Endometrium (tissue), 2 donors: ENCODE measurements at regions not wholly inside any gene's neighbourhood (a gene's known extent, or its start where the extent isn't known, plus 50 kb on each side); places are given as distances from the start of the nearest gene placed in this dataset.
"Not testable (repeated sequence)": the region's sequence is repeated elsewhere in the genome, so short reads cannot be mapped to it uniquely, and the experiment has no call there.

ENCODE experiments used
- FAIRE-seq: peaks from 2 replicates; lab custom pipeline; 2012; peaks lifted over from hg19 to GRCh38; lab: Jason Lieb, UNC
- donor health status: control.
- donor health status: control.

DNA sequence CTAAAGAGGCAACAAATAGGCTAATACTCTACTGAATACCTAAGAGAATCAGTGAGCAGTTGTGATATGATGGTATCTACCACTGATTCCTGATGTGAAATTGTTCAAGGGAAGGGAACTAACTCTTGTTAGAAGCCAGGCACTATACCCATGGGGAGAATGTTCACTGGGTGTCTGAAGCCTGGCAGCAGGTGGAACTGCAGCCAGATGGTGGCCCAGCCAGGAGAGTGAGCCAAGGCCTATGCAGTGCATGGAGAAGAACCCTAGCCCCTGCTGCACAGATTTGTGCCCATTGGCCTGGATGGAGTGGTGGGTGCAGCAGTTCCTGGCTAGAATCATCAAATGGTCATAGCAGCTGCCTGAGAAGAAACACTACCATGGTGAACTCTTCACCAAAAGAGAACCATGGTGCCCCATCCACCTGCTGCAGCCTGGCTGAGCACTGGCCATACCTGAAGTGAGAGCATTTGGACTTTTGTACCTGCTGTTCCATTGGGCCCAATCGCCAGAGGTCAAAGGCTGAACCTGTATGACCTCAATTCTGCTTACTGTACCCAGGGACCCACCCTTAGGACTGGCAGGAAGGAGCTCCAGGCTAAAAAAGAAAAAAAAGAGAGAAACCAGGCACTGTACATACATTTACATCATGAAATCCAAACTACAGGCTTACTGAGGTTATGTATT is 118.8 kb upstream of the IVNS1ABP start:
- FAIRE-seq, result no peak

DNA sequence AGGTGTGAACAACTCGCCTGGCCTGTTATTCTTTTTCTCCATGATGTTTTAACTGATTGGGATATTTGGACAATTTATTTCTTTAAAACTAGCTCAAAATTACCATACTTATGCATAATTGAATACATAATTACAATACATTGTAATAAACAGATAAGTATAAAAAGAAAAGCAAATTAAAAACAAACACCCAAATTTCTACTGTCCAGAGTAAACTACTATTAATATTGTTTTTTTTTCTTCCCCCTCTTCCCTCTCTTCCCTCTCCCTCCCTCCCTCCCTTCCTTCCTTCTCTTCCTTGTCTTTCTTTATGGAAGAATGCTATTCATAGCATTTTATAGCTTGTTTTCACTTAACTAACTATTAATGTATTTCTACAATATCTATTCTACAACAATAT is 117.7 kb upstream of the IVNS1ABP start:
- no peak for FAIRE-seq

DNA sequence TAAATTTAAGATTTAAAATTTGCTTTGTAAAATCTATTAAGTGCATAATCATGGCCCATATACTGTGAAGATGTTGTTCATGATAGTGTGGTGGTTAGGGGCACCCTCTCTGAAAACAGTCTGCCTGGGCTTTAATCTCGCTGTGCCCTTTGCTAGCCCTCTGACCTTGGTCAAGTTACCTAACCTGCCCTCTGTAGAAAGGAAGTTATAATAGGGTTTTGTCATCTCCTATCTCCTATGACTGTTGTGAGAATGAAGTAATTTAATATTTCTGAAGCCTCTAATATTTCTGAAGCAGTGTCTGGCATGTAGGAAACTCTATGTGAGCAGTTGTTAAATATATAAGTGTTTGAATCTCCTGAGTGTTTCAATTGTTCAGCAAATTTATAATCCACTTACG is 116.6 kb upstream of the IVNS1ABP start:
- no peak for FAIRE-seq

DNA sequence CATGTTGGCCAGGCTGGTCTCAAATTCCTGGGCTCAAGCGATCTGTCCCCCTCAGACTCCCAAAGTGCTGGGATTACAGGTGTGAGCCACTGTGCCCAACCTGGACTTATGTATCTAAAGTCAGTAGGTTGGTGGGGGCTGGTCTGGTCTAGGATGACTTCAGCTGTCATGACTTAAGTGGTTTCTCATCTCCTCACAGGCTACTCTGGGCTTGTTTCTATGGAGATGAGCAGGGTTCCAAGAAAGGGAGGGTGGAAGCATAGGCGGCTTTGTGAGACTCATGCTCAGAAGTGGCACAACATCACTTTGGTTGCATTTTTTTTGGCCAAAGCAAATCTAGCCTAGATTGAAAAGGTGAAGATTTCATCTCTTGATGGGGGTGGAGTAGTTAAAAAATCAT is 115.9 kb upstream of the IVNS1ABP start:
- no peak for FAIRE-seq

DNA sequence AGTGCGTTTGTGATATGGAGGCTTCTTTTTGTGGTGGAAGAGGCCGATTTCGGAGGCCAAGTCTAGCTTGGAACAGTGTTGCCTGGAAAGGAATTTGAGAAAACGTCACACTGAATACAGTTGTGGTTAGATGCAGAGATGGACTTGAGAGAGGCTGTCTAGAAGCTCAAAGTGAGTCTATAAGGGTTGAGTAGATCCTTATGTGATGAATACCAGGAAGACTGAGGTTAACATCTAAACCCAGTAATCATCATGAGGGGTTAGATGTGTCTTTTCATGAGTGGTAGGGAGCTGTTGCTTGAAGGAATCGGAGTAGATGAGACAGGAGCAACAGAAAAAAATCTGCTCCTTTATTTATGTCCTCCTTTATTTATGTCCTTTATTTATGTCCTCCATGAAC is 114.6 kb upstream of the IVNS1ABP start:
- no peak for FAIRE-seq

DNA sequence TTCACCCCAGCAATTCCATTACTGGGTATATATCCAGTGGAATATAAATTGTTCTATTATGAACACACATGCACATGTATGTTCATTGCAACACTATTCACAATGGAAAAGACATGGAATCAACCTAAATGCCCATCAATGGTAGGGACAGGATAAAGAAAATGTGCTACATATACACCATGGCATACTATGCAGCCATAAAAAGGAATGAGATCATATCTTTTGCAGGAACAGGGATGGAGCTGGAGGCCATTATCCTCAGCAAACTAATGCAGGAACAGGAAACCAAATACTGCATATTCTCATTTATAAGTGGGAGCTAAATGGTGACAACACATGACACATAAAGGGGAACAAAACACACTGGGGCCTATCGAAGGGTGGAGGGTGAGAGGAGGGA is 112.6 kb upstream of the IVNS1ABP start:
- not testable (repeated sequence) for FAIRE-seq

DNA sequence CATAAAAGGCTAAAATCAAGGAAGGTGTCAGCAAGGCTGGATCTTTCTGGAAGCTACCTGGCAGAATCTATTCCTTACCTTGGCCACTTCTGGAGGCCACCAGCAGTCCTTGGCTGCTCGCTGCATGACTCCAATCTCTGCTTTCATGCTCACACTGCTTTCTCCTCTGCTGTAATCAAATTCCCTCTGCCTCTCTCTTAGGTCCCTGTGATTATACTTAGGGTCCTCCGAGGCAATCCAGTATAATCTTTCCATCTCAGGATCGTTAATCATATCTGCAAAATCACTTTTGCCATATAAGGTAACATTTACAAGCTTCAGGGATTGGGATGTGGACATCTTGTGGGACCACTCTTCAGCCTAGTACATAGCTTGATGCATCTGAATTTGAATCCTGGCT is 110.7 kb upstream of the IVNS1ABP start:
- FAIRE-seq, result no peak

DNA sequence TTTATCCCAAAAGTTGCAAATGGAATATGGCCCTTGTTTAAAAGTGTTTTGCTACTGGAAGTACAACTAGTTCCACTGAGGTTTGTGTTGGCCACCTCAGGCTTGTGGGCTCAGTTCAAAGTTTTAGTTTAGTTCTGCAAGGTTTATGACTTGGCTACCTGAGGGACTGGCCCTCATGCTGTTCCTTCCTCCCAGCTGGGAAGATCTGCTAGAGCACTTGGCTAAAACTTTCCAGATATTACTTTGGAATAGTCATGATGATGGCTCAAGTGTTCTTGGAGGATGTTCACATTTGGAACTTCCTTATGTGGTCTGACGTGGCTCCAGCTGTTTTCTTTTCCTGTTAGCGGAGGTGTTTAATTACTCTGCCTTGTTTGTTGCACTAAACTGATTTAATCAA is 110.2 kb upstream of the IVNS1ABP start:
- no peak for FAIRE-seq

DNA sequence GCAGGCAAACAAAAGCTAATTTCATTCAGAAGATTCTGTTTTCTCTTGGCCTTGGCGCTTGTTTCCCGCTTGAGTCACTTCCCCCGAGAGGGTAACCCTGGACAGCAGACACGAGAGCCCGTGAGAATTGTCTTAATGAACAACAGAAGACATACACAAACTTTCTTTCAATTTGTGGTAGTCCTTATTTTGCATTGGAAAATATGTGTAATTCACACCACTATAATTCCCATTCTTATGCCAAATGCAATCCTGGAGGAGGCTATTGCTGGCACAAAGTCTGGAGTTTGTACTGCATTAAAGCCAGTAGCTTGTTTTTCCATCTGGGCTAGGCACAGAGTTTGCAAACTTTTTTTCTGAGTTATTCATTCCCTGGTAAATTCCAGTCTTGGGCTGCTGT is 109.8 kb upstream of the IVNS1ABP start:
- no peak for FAIRE-seq

DNA sequence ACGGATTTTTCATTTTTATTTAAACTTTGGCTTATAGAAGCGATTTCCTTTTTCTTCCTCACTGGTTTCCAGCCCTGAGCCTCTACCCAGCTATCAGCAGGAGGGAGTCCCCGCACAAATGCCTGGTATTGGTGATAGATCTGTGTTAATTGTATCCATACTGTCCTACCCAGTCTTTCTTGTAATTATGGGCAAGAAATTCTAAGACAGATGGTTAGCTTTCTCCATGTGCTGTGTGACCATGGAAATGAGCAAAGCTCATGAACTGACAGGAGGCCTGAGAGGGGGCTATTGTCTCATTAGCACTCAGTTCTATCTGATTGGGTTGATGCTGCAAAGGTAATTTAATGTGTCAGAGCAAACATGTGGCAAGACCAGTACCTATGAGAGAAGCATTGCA is 108.1 kb upstream of the IVNS1ABP start:
- no peak for FAIRE-seq

DNA sequence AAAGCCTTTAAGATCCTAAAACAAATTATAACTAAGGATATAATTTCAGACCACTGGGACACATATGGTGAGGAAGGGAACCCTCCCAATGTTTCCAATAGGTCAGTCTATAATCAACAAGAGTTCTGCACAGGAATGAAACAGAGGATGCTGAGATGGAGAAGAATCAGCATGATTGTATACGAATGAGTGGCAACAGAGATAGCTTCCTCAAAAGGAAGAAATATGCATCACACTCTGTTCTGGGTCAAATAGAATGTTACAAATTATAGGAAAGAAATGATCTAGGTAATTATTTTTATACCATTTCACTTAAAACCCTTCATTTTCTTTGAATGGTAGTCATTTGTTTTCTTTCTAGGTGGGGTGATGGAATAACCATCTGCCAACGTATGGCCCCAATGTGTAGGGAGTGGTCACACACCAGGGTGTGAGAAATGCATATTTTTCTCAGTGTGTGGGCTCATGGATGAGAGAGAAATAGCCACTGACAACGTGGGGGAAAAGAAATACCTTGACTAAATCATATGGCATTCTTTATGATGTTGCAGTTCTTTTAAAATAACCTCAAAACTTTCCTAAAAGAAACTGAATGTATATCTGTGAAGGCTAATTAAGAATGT is 104.6 kb upstream of the IVNS1ABP start:
- FAIRE-seq, result no peak

DNA sequence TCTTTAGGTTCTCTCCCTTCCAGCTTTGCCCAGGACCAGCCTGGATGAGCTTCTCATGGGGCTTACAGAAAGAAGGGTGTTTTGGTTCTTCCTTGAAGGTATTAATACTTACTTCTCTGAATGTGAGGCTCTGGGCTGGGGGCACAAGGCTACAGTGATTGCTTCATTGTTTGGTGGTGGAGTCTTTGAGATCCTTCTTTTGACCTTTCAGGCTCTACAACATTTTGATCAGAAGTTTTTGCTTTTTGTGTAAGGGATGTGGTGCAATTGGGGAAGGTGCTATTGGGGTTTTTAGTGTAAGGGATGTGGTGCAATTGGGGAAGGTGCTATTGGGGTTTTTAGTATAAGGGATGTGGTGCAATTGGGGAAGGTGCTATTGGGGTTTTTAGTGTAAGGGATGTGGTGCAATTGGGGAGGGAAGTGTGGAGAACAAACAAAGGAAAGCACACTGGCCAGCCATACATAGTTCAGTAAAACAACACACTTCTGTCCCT is 103.6 kb upstream of the IVNS1ABP start:
- no peak for FAIRE-seq

DNA sequence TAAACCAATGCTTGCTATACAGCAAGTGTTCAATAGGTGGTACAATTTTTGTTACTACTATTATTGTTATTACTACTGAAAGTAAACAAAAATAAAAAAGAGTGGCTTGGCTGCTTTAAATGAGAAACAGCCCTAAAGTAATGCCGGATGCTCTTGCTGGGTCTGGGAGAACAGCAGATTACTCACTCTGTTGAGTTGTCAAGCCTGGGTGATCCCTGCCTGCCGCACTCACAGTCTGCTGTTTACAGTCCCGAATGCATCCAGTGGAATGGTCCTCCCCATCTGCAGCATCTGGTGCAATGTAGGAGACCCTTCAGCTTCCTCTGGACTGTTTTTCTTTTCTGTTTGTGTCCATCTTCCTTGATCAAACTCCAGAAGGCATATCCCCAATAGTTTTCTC is 102.7 kb upstream of the IVNS1ABP start:
- FAIRE-seq, result no peak

DNA sequence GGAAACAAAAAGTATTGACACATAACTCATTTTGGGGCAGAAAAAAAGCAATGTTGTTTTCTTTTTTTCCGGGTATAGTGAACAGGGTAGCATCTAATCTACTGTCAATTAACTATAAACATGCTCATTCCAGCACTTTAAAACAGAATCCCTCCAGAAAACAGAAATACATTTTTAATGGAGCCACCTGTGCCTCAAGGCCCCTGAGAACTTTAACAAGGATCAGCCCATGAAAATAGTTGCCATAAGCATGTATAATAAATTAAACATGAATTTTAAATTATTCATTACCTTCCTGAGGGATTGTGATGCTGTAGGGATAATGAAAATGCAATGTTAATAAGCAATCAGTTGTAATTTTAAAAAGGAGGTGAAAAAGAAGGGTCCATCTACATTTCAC is 101.4 kb upstream of the IVNS1ABP start:
- no peak for FAIRE-seq

DNA sequence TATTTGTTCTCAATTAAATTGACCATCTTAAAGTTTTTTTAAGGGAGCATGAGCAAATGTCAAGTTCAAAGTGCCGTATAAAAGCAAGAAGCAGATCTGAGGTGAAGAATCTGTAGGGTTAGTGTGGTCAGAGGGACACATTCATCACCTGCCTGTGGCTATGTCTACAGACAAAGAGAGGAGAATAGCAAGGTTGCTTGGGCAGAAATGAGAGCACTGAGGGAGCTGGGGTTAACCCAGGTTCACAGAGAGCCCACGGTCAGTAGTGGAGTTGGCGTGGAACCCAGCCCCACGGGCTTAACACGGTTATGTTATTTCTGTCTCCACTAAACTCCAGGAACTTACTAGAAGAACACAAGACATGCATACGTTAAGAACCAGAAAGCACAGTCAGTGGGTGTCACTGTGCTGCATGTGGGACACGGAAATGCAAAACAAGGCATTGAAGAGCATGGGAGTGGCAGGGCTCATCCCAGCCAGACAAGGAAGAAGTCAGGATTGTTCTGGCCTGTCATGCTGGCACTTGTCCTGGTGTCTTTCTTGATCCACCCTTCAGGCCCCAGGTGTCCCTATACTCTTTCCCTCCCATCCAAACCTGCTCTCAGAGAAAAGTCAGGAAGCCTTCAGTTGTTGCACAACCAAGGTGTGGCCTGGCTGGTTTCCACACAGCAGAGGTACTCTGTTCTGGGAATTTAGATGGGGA is 95.5 kb upstream of the IVNS1ABP start:
- FAIRE-seq, result no peak

DNA sequence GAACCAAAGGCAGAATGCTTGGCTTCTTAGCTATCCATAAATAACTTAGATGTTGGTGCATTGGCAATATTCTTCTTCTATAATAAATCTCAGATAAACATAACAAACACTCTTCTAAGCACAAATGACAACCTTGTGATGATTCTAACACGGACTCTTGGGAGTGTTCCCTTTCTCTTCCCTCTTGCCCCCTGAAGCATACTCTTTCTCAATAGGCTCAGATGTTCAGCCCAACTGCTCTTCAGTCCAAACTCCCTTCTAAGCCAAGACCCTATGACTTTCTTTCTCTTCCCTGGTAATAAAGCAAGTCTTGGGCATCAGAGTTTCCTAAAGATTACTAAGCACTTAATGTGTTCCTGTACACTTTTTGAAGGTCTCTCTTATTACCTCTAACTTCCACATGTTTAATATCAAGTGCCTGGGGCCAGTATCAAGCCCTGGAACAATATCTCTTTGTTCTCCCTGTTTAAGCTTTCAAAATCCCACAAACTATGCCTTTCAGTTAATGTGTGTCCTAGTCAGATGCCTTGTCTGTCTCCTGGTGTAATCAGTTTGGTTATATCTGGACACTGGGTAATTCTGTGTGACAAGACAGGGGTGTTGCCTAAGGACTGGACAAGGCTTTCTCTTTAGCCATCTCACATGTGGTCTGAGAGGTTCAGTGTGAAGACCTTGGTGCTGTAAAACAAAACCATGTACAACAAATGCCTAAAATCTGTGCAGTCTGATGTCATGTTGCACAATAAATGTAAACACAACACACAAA is 92.9 kb upstream of the IVNS1ABP start:
- FAIRE-seq, result no peak

DNA sequence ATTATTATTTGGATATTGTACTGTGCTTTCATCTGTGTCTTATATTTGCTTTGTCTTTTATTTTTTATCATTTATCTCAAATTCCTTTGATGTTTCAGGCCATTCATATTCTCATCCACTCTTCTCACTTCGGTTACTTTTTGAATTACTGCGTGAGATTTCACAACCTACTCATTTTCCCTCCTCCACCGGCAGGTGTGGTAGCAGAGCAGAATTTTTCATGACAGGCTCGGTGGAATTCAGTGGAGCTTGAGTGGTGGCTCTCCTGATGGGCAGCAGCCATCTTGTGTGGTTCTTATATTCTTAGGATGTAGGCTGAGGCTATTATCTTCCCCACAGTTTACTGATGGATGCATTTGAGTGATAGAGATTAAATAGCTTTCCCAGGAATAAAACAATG is 92.3 kb upstream of the IVNS1ABP start:
- FAIRE-seq, result no peak

DNA sequence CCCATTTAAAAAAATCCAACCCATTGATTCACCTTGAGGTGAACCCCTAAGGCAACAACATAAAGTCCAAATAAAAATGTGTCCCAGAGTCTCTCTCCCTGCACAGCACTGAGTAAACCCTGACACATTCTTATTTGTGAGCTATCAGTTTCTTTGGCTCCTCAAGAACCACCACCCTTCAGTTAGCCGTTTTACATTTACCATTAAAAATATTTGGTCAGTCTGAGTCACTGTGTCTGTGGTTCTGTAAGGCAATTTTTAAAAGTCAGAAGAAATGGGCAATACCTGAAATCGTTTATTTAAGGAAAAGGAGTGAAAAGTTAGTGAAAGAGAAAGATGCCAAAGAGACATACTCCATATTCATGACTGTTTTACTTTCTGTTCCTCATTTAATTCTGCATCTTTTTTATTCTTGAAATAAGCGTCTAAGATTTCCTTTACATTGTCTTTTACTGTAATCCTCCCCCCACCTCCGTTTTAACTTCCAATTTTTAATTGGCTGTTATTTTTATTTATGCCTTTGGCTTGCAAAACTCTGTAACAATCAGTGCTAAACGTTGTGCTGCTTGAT is 91.7 kb upstream of the IVNS1ABP start:
- FAIRE-seq, result no peak

DNA sequence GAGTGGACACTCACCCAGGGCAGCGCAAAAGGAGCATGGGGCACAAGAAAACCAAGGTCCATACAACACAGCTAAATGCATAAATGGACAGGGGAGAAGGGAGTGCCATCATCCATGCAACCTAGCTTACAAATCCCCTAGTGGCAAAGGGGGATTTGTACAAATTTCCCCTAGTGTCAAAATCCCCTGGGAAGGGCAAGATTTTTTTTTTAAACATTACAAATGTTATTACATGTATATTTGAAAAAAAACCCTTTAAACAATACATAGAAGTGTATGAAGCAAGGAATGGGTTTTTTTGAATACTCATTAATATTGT is 89.6 kb upstream of the IVNS1ABP start:
- FAIRE-seq, result no peak

DNA sequence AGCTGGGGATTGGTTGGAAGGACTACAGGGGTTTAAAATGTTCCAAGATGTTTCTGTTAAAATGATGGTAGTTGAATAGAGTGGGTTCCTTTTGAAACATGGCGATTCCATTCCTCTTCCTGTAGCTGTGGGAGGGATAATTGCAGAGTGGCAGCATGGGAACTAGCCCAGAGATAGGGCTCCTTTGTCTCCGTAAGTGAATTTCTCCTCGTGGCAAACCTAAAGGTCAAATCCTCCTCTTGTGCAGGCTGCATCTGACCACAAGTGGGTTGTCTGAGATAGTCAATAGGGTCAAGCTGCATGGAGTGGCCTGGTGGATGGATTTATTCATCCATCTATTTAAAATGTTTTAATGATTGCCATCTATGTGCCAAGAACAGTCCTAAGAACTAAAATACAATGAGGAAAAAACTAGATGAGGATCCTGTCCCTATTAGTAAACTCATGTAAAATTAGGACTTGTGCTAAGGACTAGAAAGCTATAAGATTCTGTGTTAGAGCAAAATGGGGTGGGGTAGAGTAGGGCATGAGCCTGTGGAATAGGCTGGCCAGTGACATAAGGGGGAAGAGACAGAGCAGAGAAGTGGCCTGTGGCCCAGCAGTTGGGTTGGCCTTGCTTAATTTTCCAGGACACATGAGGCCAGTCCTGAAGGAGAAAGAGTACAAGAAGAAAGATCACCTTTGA is 89.1 kb upstream of the IVNS1ABP start:
- no peak for FAIRE-seq

DNA sequence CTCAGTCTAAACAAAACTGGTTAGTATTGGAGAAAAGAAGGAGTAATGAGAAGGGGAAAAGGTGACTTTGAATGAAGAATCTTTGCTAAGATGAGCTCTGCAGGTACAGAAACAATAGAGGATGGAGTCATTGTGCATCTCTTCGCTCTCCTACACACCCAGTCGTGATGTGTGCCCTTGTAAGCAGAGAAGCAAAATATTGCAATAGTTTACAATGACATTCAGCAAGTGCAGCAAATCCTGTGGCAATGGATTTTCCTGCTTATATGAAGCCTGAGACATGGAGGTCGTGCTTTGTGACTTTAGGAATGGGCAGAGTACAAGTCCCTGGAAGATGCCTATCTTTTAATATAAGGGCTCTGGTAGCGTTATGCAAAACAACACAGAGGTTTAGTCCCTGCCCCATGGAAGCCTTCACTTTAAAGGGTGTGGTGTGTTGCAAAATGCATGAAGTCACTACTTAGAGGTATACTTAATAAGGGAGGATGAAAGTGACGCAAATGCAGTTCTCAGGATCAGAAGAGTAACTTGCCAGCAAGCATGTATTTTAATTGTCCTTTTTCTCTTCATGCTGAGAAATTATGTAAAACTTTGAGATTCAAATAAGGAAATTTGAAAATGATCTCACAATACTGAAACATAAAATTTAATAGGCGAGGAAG is 88.0 kb upstream of the IVNS1ABP start:
- FAIRE-seq, result no peak
